ENCODE measurements at regions not wholly inside any gene's neighbourhood (a gene's known extent, or its start where the extent isn't known, plus 50 kb on each side); places are given as distances from the start of the nearest gene placed in this dataset.

- intact Hi-C loops (cut with micrococcal nuclease): no loop called here
- no peak for TF ChIP-seq CLOCK (CRISPR knock-in tag; IDR thresholded peaks at IDR 0.05; ENCODE audit: borderline replicate concordance)
- TF ChIP-seq HEY1 (CRISPR knock-in tag; IDR thresholded peaks at IDR 0.05; ENCODE audit: borderline replicate concordance): no peak
- no peak for TF ChIP-seq FOXA1 (IDR thresholded peaks at IDR 0.05; ENCODE audit: borderline replicate concordance)
- no peak for TF ChIP-seq ELF2 (CRISPR knock-in tag; IDR thresholded peaks at IDR 0.05)
- TF ChIP-seq ETV1 (tag; conservative IDR thresholded peaks at IDR 0.05; ENCODE audit: low read depth): no peak
- TF ChIP-seq BRD9 (IDR thresholded peaks at IDR 0.05; ENCODE audit: low read depth, partially characterized antibody): no peak
- no peak for TF ChIP-seq RFX7 (CRISPR knock-in tag; IDR thresholded peaks at IDR 0.05)
- no peak for TF ChIP-seq POLR2A (conservative IDR thresholded peaks at IDR 0.05)
- TF ChIP-seq CCAR2 (IDR thresholded peaks at IDR 0.05; ENCODE audit: low read depth, low read length): no peak
- TF ChIP-seq KLF13 (tag; IDR thresholded peaks at IDR 0.05; ENCODE audit: borderline replicate concordance, low read depth): no peak
- no peak for TF ChIP-seq TARDBP (IDR thresholded peaks at IDR 0.05)
- no peak for TF ChIP-seq RERE (CRISPR knock-in tag; IDR thresholded peaks at IDR 0.05; ENCODE audit: borderline replicate concordance)
- TF ChIP-seq CSDE1 (IDR thresholded peaks at IDR 0.05): no peak
- no peak for TF ChIP-seq PREB (CRISPR knock-in tag; IDR thresholded peaks at IDR 0.05)
- no peak for TF ChIP-seq ARNT (IDR thresholded peaks at IDR 0.05)
Measured at GRCh38 chr1:57546549-57547330, 122.9 kb upstream of the DAB1 start.

More at GRCh38 chr1:57546549-57547330, 122.9 kb upstream of the DAB1 start:
- DNase-seq (ENCODE audit: extremely low read depth in 1 of 4, low spot score in 3 of 4) (no peak), FAIRE-seq (no peak), ATAC-seq (no peak)
- Histone ChIP-seq H2AFZ (ENCODE audit: low read depth, low read length) (no peak overlapping the region), H3K4me3 (no peak overlapping the region), H3K36me3 (ENCODE audit: control insufficient read depth, insufficient read depth, low read length) (no peaks in the 10 kb centered on the region), H3K4me1 (replicated peaks in 1 of 2; ENCODE audit: control insufficient read depth in 2 of 2, insufficient read depth in 2 of 2, low read length in 2 of 2) (no peaks in the 10 kb centered on the region), H3K4me2 (ENCODE audit: insufficient read depth, low read length) (no peak overlapping the region), H4K20me1 (replicated peaks; ENCODE audit: control insufficient read depth, insufficient read depth, low read length) (no peaks in the 10 kb centered on the region), H3K9me1 (ENCODE audit: control insufficient read depth, insufficient read depth, low read length) (no peaks in the 10 kb centered on the region), H3K9ac (ENCODE audit: insufficient read depth in 1 of 2, low read depth in 2 of 2, low read length in 2 of 2) (no peak overlapping the region), H3K27ac (ENCODE audit: extremely low read depth, low read depth, low read length) (no peak overlapping the region), H3K27me3 (ENCODE audit: control insufficient read depth in 2 of 2, insufficient read depth in 2 of 2, low read length in 2 of 2) (no peaks in the 10 kb centered on the region), H3K9me3 (replicated peaks; ENCODE audit: control insufficient read depth, insufficient read depth, low read depth, low read length) (no peaks in the 10 kb centered on the region), H3K79me2 (ENCODE audit: control insufficient read depth, insufficient read depth, low read length) (no peaks in the 10 kb centered on the region)
- ChIA-PET CTCF (ENCODE audit: low intra/inter-chr PET ratio) (no interaction called here), POLR2A (no interaction called here)
- in situ Hi-C loops (cut with MboI): no loop called here
- BruUV-seq (replicated peaks): no TSS peak
- 2% methylated on average over 5 of the region's 5 CpGs for WGBS (ENCODE audit: insufficient coverage, low coverage, missing lambda C conversion rate)

Measured in K562 (cell line).